Prostate gland (tissue), 2 donors: ENCODE measurements at regions not wholly inside any gene's neighbourhood (a gene's known extent, or its start where the extent isn't known, plus 50 kb on each side); places are given as distances from the start of the nearest gene placed in this dataset.

Source experiments
- DNase-seq: peaks from one replicate; pipeline ENCODE4 v3.0.0-alpha.2; 2019; ENCODE audit warnings: low spot score
- H3K27ac ChIP-seq, 2 donors: fragments of 200-600 bp; sonication (generic); 2 replicates each; pipeline ENCODE4 v1.5.1; 2017 to 2019
- H3K27me3 ChIP-seq: fragments of 200-600 bp; sonication (generic); replicated peaks from 2 replicates; pipeline ENCODE4 v1.5.1; 2019; ENCODE audit not compliant: insufficient read depth
- H3K36me3 ChIP-seq, 2 donors: fragments of 200-600 bp; sonication (generic); 1 replicate in 1 of 2; 2 replicates in 1 of 2; pipeline versions ENCODE4 v1.5.1 to v1.8.1; 2017 to 2019
- H3K4me1 ChIP-seq: fragments of 200-600 bp; sonication (generic); replicated peaks from 2 replicates; pipeline ENCODE4 v1.5.1; 2019
- H3K4me3 ChIP-seq, 2 donors: fragments of 200-600 bp; sonication (generic); 2 replicates each; pipeline ENCODE4 v1.5.1; 2017 to 2019
- H3K9me3 ChIP-seq: fragments of 200-600 bp; sonication (generic); 2 replicates; pipeline ENCODE4 v1.5.1; 2017
- POLR2A ChIP-seq: fragments of 450-650 bp; IDR thresholded peaks from one replicate; pipeline ENCODE4 v1.6.1; 2016; ENCODE audit warnings: antibody characterized with exemption, mild to moderate bottlenecking
- POLR2AphosphoS5 ChIP-seq: sonication (generic); formaldehyde crosslinking; IDR thresholded peaks from one replicate; pipeline ENCODE4 v1.6.1; 2017; ENCODE audit warnings: antibody characterized with exemption
- WGBS: methylation state at CpG from one replicate; pipeline ENCODE4 v1.1.5; 2018; 5-methylcytosine and 5-hydroxymethylcytosine counted together
- intact Hi-C: fragments of 100-400 bp; cut with DNase I; formaldehyde crosslinking; loops from one replicate; pipeline ENCODE4 v1.14.2; 2022
- TF ChIP-seq, protein P1 (sequence below), 4 experiments: fragments of 200-600 bp in 2 of 4; fragments of 450-650 bp in 2 of 4; sonication (generic) in 2 of 4; IDR thresholded peaks; 1 replicate in 3 of 4; 2 replicates in 1 of 4; pipeline ENCODE4 v1.5.1; 2016 to 2019; ENCODE audit warnings: antibody characterized with exemption in 4 of 4, mild to moderate bottlenecking in 2 of 4, moderate library complexity in 2 of 4

DNA sequence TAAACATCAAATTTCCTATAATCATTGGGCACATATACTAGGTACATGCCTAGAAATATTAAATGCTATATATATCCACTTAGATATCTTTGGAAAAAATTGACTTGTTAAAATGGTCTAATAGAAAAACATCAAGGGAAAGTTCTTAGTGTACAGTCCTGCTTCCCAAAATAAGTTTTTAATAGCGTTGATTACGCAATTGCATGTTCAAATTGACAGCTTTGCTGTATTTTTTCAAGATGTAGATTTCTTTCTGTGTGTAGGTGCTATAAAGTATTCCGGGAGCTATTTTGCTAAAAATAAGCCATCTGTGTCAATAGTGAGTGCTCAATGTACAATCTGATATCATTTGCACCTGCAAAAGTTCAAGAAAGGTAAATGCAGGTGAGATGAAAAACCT is 463.9 kb upstream of the ATP2B1 start:
- Histone ChIP-seq H3K4me3 (no peak overlapping the region), H3K4me1 (no peaks in the 10 kb centered on the region), H3K9me3 (no peaks in the 10 kb centered on the region), H3K27ac (no peak overlapping the region), H3K36me3 (no peaks in the 10 kb centered on the region), H3K27me3 (no peaks in the 10 kb centered on the region)
- DNase-seq = no peak
- TF ChIP-seq POLR2A (no peak), POLR2AphosphoS5 (no peak)
- TF ChIP-seq, protein P1, sequence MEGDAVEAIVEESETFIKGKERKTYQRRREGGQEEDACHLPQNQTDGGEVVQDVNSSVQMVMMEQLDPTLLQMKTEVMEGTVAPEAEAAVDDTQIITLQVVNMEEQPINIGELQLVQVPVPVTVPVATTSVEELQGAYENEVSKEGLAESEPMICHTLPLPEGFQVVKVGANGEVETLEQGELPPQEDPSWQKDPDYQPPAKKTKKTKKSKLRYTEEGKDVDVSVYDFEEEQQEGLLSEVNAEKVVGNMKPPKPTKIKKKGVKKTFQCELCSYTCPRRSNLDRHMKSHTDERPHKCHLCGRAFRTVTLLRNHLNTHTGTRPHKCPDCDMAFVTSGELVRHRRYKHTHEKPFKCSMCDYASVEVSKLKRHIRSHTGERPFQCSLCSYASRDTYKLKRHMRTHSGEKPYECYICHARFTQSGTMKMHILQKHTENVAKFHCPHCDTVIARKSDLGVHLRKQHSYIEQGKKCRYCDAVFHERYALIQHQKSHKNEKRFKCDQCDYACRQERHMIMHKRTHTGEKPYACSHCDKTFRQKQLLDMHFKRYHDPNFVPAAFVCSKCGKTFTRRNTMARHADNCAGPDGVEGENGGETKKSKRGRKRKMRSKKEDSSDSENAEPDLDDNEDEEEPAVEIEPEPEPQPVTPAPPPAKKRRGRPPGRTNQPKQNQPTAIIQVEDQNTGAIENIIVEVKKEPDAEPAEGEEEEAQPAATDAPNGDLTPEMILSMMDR (IDR thresholded peaks at IDR 0.05) = no peak
- WGBS = 80% methylated on average over 3 of the region's 3 CpGs
- intact Hi-C loops = no loop called here

DNA sequence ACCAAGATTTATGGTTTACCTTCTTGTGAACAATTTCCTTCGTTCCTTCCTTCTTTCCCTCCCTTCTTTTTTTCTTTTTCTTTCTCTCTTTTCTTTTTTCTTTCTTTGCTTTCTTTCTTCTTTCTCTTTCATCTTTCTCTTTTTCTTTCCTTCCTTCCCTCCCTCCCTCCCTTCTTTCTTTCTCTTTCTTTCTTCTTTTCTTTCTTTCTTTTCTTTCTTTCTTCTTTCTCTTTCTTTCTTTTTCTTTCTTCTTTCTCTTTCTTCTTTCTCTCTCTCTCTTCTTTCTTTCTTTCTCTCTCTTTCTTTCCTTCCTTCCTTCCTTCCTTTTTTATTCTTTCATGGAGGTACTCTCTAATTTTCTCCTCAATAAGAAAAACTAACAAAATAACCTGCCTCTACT is 462.1 kb upstream of the ATP2B1 start:
- Histone ChIP-seq H3K4me3 (no peak overlapping the region), H3K4me1 (no peaks in the 10 kb centered on the region), H3K36me3 (no peaks in the 10 kb centered on the region), H3K27me3 (no peaks in the 10 kb centered on the region), H3K27ac (no peak overlapping the region), H3K9me3 (no peaks in the 10 kb centered on the region)
- intact Hi-C loops = no loop called here
- no peak for DNase-seq
- no peak for TF ChIP-seq POLR2A
- no peak for TF ChIP-seq POLR2AphosphoS5
- 96% methylated on average over 1 of the region's 1 CpG for WGBS

DNA sequence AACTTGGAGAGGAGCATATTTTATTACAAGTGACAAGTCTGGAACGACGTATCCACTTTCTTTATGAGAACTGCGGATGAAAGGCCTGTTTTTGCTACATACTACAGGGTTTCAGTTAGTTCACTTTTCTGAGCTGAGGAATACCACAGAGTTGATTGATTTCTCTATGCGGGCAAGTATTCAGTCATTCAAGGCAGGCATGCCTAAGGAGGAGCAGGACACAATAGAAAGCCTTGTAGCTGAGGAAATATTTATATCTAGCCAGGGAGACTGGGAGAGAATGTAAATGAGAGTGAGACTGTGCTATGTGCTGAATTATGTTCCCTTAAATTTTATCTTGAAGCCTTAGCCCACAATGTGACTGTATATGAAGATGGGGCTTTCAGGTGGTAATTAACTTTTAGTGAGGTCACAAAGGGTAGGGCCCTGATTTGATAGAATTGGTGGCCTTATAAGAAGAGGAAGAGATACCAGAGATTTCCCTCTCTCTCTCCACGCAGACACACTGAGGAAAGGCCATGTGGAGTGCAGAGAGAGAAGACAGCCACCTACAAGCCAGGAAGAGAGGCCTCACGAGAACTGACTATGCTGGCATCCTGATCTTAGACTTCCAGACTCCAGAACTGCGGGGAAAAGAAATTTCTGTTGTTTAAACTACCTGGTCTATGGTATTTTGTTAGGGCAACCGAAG is 459.0 kb upstream of the ATP2B1 start:
- no peak overlapping the region for H3K4me3 ChIP-seq
- no peaks in the 10 kb centered on the region for H3K27me3 ChIP-seq
- no peaks in the 10 kb centered on the region for H3K9me3 ChIP-seq
- intact Hi-C loops = no loop called here
- TF ChIP-seq, protein P1 (IDR thresholded peaks at IDR 0.05) = no peak
- no peak for TF ChIP-seq POLR2AphosphoS5
- TF ChIP-seq POLR2A = no peak
- no peak for DNase-seq
- no peak overlapping the region for H3K27ac ChIP-seq
- 86% methylated on average over 8 of the region's 8 CpGs for WGBS
- H3K36me3 ChIP-seq = no peaks in the 10 kb centered on the region
- H3K4me1 ChIP-seq = no peaks in the 10 kb centered on the region

DNA sequence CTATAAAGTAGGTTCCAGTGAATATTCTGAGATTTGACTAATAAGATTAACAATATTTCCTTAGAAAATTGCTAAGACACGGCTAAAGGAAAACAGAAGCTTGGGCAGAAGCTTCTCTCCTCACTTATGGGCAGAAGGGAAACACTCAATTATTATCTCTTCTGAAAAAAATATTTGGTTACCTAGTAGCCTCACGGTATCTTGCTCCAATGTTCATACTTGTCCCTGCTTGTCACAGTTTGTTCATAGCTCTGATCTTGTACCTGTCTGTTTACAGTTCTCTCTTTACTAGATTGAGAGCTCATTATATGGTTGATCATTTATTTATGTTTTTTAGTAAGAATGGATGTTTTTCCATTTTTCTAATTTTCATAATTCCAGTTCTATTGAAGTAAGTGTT is 458.0 kb upstream of the ATP2B1 start:
- intact Hi-C loops = no loop called here
- H3K4me3 ChIP-seq = no peak overlapping the region
- H3K27me3 ChIP-seq = no peaks in the 10 kb centered on the region
- DNase-seq = no peak
- TF ChIP-seq, protein P1 (IDR thresholded peaks at IDR 0.05) = no peak
- TF ChIP-seq POLR2A (no peak), POLR2AphosphoS5 (no peak)
- WGBS = 35% methylated on average over 2 of the region's 2 CpGs
- H3K36me3 ChIP-seq = no peaks in the 10 kb centered on the region
- H3K4me1 ChIP-seq = no peaks in the 10 kb centered on the region
- no peak overlapping the region for H3K27ac ChIP-seq
- H3K9me3 ChIP-seq = no peaks in the 10 kb centered on the region

DNA sequence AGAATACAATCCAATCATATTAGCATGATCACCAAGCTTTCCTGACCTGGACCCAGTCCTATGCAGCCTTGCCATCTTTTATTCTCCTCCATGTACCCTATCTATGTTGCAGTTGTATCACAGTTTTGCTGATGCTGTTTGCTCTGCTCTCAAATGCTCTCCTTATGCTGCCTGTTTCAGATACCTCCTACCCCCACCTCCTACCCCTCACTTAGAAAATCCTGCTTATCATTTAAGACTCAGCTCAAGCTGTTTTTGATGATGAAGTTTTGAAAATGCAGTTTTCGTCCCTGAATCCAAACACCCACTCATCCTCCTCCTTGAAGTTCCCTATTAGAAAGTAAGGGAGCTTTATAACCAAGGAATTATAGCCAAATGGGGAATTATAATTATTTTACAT is 457.4 kb upstream of the ATP2B1 start:
- DNase-seq = no peak
- no peaks in the 10 kb centered on the region for H3K9me3 ChIP-seq

More for the DNA sequence above, 457.4 kb upstream of the ATP2B1 start:
- no peak overlapping the region for H3K27ac ChIP-seq
- no peaks in the 10 kb centered on the region for H3K36me3 ChIP-seq
- no peak overlapping the region for H3K4me3 ChIP-seq
- no peaks in the 10 kb centered on the region for H3K27me3 ChIP-seq
- H3K4me1 ChIP-seq = no peaks in the 10 kb centered on the region
- intact Hi-C loops = no loop called here
- TF ChIP-seq, protein P1 (IDR thresholded peaks at IDR 0.05) = no peak
- TF ChIP-seq POLR2A = no peak
- no peak for TF ChIP-seq POLR2AphosphoS5
- WGBS = 85% methylated on average over 1 of the region's 1 CpG
